Anterior cingulate cortex (tissue), 58 donors: ENCODE measurements at regions not wholly inside any gene's neighbourhood (a gene's known extent, or its start where the extent isn't known, plus 50 kb on each side); places are given as distances from the start of the nearest gene placed in this dataset.
A peak's percentile ranks its signal among the peaks of the same experiment; 100 is the strongest.

Experiments
- DNase-seq, 58 donors: peaks; one replicate each; lab custom pipeline; 2025; lab: John Stamatoyannopoulos, UW

- no peak for DNase-seq
Observed at GRCh38 chr2:126748188-126748760, 92.3 kb downstream of the GYPC start.

GRCh38 chr2:126748929-126749518 lies 93.1 kb downstream of the GYPC start:
- DNase-seq: no peak

GRCh38 chr2:126749537-126749936 lies 93.6 kb downstream of the GYPC start:
- DNase-seq: no peak

GRCh38 chr2:126750506-126750905 lies 94.5 kb downstream of the GYPC start:
- DNase-seq: no peak

- DNase-seq: no peak
Observed at GRCh38 chr2:126751477-126751876, 95.5 kb downstream of the GYPC start.

GRCh38 chr2:126752876-126753275 lies 96.9 kb downstream of the GYPC start:
- no peak for DNase-seq

- no peak for DNase-seq
Observed at GRCh38 chr2:126753501-126754212, 97.7 kb downstream of the GYPC start.

- no peak for DNase-seq
Observed at GRCh38 chr2:126754240-126755004, 98.5 kb downstream of the GYPC start.

GRCh38 chr2:126756125-126756524 lies 100.2 kb downstream of the GYPC start:
- DNase-seq: no peak

GRCh38 chr2:126761256-126761980 lies 105.5 kb downstream of the GYPC start:
- DNase-seq: peak in 1 of 58 donors; percentile 8

- no peak for DNase-seq
Observed at GRCh38 chr2:126761981-126762878, 106.3 kb downstream of the GYPC start.

- DNase-seq: no peak
Observed at GRCh38 chr2:126764686-126765265, 108.8 kb downstream of the GYPC start.

GRCh38 chr2:126765395-126765794 lies 109.4 kb downstream of the GYPC start:
- no peak for DNase-seq

- DNase-seq: no peak
Observed at GRCh38 chr2:126766295-126766968, 110.5 kb downstream of the GYPC start.

- DNase-seq: no peak
Observed at GRCh38 chr2:126766969-126767296, 111.0 kb downstream of the GYPC start.

GRCh38 chr2:126769118-126769517 lies 113.2 kb downstream of the GYPC start:
- no peak for DNase-seq

- no peak for DNase-seq
Observed at GRCh38 chr2:126770466-126770865, 114.5 kb downstream of the GYPC start.

- no peak for DNase-seq
Observed at GRCh38 chr2:126771094-126771493, 115.1 kb downstream of the GYPC start.
